Neural cell (in vitro differentiated cells): ENCODE measurements at regions not wholly inside any gene's neighbourhood (a gene's known extent, or its start where the extent isn't known, plus 50 kb on each side); places are given as distances from the start of the nearest gene placed in this dataset.

Experiments
- H2AFZ ChIP-seq: fragments of 200-600, 300-800 bp; sonication (generic), shearing (Covaris generic); 2 replicates; pipeline ENCODE4 v1.6.0; 2014; ENCODE audit warnings: low read depth, mild to moderate bottlenecking, antibody characterized with exemption, low read length, moderate library complexity
- H3F3A ChIP-seq: fragments of 200-600 bp; shearing (Covaris generic); 2 replicates; pipeline ENCODE4 v1.6.1; 2016; ENCODE audit warnings: mild to moderate bottlenecking, moderate library complexity, mixed read lengths, antibody characterized with exemption, low read length; ENCODE audit not compliant: insufficient read depth, poor library complexity, severe bottlenecking
- H3K27ac ChIP-seq: fragments of 200-600, 300-800 bp; sonication (generic), shearing (Covaris generic); 2 replicates; pipeline ENCODE4 v1.5.1; 2014; ENCODE audit warnings: mild to moderate bottlenecking, low read length, moderate library complexity
- H3K27me3 ChIP-seq: fragments of 300-800, 200-600 bp; sonication (generic), shearing (Covaris generic); 2 replicates; pipeline ENCODE4 v1.6.0; 2014; ENCODE audit warnings: mild to moderate bottlenecking, low read depth, low read length, moderate library complexity; ENCODE audit not compliant: insufficient read depth
- H3K36me3 ChIP-seq: fragments of 300-800, 200-600 bp; sonication (generic), shearing (Covaris generic); 2 replicates; pipeline ENCODE4 v1.5.1; 2014; ENCODE audit warnings: mild to moderate bottlenecking, antibody characterized with exemption, low read length, moderate library complexity; ENCODE audit not compliant: insufficient read depth
- H3K4me2 ChIP-seq: fragments of 300-800, 200-600 bp; sonication (generic), shearing (Covaris generic); 2 replicates; pipeline ENCODE4 v1.6.0; 2014; ENCODE audit warnings: mild to moderate bottlenecking, low read length
- H3K4me3 ChIP-seq: fragments of 300-800, 200-600 bp; sonication (generic), shearing (Covaris generic); 2 replicates; pipeline ENCODE4 v1.5.1; 2014; ENCODE audit warnings: mild to moderate bottlenecking, low read length, moderate library complexity
- H3K79me2 ChIP-seq: fragments of 200-600 bp; shearing (Covaris generic); replicated peaks from 2 replicates; pipeline ENCODE4 v1.6.0; 2014; ENCODE audit warnings: mild to moderate bottlenecking, low read length, moderate library complexity; ENCODE audit not compliant: insufficient read depth
- H3K9ac ChIP-seq: fragments of 300-800, 200-600 bp; sonication (generic), shearing (Covaris generic); 2 replicates; pipeline ENCODE4 v1.6.1; 2016; ENCODE audit warnings: mild to moderate bottlenecking, low read length, mixed read lengths
- H3K9me2 ChIP-seq: fragments of 200-600 bp; shearing (Covaris generic); 2 replicates; pipeline ENCODE4 v1.6.1; 2016; ENCODE audit warnings: mild to moderate bottlenecking, low read length, mixed read lengths; ENCODE audit not compliant: insufficient read depth
- H3K9me3 ChIP-seq: fragments of 200-600, 300-800 bp; sonication (generic), shearing (Covaris generic); 2 replicates; pipeline ENCODE4 v1.6.1; 2016; ENCODE audit warnings: mild to moderate bottlenecking, mixed run types, low read length, moderate library complexity, mixed read lengths
- H4K20me1 ChIP-seq: fragments of 200-600 bp; shearing (Covaris generic); 2 replicates; pipeline ENCODE4 v1.6.1; 2016; ENCODE audit warnings: mild to moderate bottlenecking, mixed run types; ENCODE audit not compliant: insufficient read depth
- EP300 ChIP-seq: fragments of 450-650 bp; conservative IDR thresholded peaks from 2 replicates; pipeline ENCODE4 v1.6.1; 2014; ENCODE audit warnings: antibody characterized with exemption, mild to moderate bottlenecking, moderate library complexity; ENCODE audit not compliant: poor library complexity, severe bottlenecking
- EZH2 ChIP-seq: fragments of 200-600, 300-800 bp; shearing (Covaris generic), sonication (generic); IDR thresholded peaks from 2 replicates; pipeline ENCODE4 v1.6.1; 2014; ENCODE audit warnings: antibody characterized with exemption, low read length, borderline replicate concordance, mild to moderate bottlenecking; ENCODE audit not compliant: insufficient read depth, poor library complexity, severe bottlenecking
- MXI1 ChIP-seq: fragments of 450-650 bp; conservative IDR thresholded peaks from 2 replicates; pipeline ENCODE4 v1.6.1; 2014; ENCODE audit warnings: antibody characterized with exemption, mild to moderate bottlenecking; ENCODE audit not compliant: poor library complexity, severe bottlenecking
- POLR2AphosphoS5 ChIP-seq: IDR thresholded peaks from 2 replicates; pipeline ENCODE4 v1.6.1; 2012
- RAD21 ChIP-seq: fragments of 450-650 bp; conservative IDR thresholded peaks from 2 replicates; pipeline ENCODE4 v1.6.1; 2014; ENCODE audit warnings: antibody characterized with exemption, mild to moderate bottlenecking, moderate library complexity
- SMC3 ChIP-seq: fragments of 450-650 bp; conservative IDR thresholded peaks from 2 replicates; pipeline ENCODE4 v1.6.1; 2014; ENCODE audit warnings: antibody characterized with exemption, mild to moderate bottlenecking, moderate library complexity; ENCODE audit not compliant: poor library complexity
- TAF1 ChIP-seq: IDR thresholded peaks from 2 replicates; pipeline ENCODE4 v1.6.1; 2012; ENCODE audit warnings: low read depth
- TF ChIP-seq, protein P1 (sequence below): IDR thresholded peaks from 2 replicates; pipeline ENCODE4 v1.6.1; 2012; ENCODE audit warnings: borderline replicate concordance
- TF ChIP-seq, protein P2 (sequence below): fragments of 450-650 bp; IDR thresholded peaks from 2 replicates; pipeline ENCODE4 v1.5.1; 2014; ENCODE audit warnings: antibody characterized with exemption, mild to moderate bottlenecking, moderate library complexity; ENCODE audit not compliant: poor library complexity, severe bottlenecking

DNA sequence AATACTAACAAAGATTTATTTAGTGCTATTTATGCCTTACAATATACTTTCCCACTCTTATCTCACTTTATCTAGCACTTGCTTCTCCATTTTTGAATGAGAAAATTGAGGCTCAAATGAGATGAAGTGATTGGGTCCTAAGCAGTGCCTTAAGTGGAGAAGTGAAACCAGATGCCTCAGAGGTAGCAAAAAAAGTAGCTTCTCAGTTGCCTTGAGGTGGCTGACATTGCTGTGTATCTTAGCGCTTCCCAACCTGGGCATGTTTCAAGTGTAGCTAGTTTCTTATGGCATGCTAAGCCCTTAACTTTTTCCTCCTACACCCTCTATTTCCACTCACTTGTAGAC is 390.4 kb downstream of the OMA1 start:
- Histone ChIP-seq H3K9ac (no peak overlapping the region), H3K9me3 (no peaks in the 10 kb centered on the region), H3K27me3 (no peaks in the 10 kb centered on the region), H3K36me3 (no peaks in the 10 kb centered on the region), H2AFZ (no peak overlapping the region), H3K4me2 (no peak overlapping the region), H3K27ac (no peak overlapping the region), H3K79me2 (no peaks in the 10 kb centered on the region), H4K20me1 (no peaks in the 10 kb centered on the region), H3K9me2 (no peaks in the 10 kb centered on the region), H3F3A (no peaks in the 10 kb centered on the region), H3K4me3 (no peak overlapping the region)
- no peak for TF ChIP-seq EZH2
- TF ChIP-seq EP300, result no peak
- TF ChIP-seq, protein P1, sequence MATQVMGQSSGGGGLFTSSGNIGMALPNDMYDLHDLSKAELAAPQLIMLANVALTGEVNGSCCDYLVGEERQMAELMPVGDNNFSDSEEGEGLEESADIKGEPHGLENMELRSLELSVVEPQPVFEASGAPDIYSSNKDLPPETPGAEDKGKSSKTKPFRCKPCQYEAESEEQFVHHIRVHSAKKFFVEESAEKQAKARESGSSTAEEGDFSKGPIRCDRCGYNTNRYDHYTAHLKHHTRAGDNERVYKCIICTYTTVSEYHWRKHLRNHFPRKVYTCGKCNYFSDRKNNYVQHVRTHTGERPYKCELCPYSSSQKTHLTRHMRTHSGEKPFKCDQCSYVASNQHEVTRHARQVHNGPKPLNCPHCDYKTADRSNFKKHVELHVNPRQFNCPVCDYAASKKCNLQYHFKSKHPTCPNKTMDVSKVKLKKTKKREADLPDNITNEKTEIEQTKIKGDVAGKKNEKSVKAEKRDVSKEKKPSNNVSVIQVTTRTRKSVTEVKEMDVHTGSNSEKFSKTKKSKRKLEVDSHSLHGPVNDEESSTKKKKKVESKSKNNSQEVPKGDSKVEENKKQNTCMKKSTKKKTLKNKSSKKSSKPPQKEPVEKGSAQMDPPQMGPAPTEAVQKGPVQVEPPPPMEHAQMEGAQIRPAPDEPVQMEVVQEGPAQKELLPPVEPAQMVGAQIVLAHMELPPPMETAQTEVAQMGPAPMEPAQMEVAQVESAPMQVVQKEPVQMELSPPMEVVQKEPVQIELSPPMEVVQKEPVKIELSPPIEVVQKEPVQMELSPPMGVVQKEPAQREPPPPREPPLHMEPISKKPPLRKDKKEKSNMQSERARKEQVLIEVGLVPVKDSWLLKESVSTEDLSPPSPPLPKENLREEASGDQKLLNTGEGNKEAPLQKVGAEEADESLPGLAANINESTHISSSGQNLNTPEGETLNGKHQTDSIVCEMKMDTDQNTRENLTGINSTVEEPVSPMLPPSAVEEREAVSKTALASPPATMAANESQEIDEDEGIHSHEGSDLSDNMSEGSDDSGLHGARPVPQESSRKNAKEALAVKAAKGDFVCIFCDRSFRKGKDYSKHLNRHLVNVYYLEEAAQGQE, result no peak
- no peak for TF ChIP-seq POLR2AphosphoS5
- no peak for TF ChIP-seq SMC3

DNA sequence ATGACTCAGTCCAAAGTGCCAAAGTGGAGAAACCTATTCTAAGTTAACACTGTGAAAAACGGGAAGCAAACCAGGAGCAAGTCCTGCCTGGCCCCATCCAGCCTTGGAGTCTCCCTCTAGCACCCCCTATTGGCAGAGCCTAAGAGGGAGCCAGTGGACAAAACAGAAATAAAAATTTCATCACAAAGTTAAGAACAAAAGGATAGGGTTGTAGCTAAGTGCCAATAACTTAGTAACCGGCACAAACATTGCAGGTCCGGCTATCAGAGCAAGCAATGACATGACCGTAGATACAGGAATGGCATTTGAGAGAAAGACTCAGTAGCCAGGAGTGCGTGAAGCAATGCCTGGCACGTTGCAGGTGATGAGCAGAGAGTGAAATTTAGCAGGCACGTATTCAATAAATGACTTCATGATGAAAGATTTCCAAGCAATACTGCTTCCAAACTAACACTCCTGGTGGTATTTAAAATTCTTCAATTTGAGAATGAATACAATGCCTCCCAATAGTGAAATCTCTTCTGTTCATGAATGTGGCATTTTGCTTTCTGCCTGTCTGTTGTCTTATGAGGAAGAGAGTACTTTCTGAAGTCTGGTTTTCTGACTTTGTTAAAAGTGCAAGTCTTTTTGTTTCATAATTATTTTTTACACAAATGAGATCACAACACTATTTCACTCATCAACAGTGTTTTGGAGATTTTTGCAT is 391.0 kb downstream of the OMA1 start:
- Histone ChIP-seq H3K4me2 (no peak overlapping the region), H3K4me3 (no peak overlapping the region), H3K9ac (no peak overlapping the region), H3K36me3 (no peaks in the 10 kb centered on the region), H3K9me2 (no peaks in the 10 kb centered on the region), H3K27me3 (no peaks in the 10 kb centered on the region), H3K9me3 (no peaks in the 10 kb centered on the region), H4K20me1 (no peaks in the 10 kb centered on the region), H3F3A (no peaks in the 10 kb centered on the region), H2AFZ (no peak overlapping the region), H3K79me2 (no peaks in the 10 kb centered on the region), H3K27ac (no peak overlapping the region)
- TF ChIP-seq EZH2 (no peak), RAD21 (no peak), MXI1 (no peak), TAF1 (no peak)

GRCh38 chr1:58154256-58154655 is 392.3 kb downstream of the OMA1 start:
- H3K9me3 ChIP-seq, result no peaks in the 10 kb centered on the region

More at GRCh38 chr1:58154256-58154655, 392.3 kb downstream of the OMA1 start:
- no peaks in the 10 kb centered on the region for H3K79me2 ChIP-seq
- no peaks in the 10 kb centered on the region for H3F3A ChIP-seq
- H2AFZ ChIP-seq, result no peak overlapping the region
- H4K20me1 ChIP-seq, result no peaks in the 10 kb centered on the region
- no peaks in the 10 kb centered on the region for H3K9me2 ChIP-seq
- no peaks in the 10 kb centered on the region for H3K27me3 ChIP-seq
- H3K36me3 ChIP-seq, result no peaks in the 10 kb centered on the region
- TF ChIP-seq POLR2AphosphoS5 (no peak), MXI1 (no peak), TAF1 (no peak), EZH2 (no peak), RAD21 (no peak), EP300 (no peak), SMC3 (no peak)
- TF ChIP-seq, protein P1, result no peak
- TF ChIP-seq, protein P2, sequence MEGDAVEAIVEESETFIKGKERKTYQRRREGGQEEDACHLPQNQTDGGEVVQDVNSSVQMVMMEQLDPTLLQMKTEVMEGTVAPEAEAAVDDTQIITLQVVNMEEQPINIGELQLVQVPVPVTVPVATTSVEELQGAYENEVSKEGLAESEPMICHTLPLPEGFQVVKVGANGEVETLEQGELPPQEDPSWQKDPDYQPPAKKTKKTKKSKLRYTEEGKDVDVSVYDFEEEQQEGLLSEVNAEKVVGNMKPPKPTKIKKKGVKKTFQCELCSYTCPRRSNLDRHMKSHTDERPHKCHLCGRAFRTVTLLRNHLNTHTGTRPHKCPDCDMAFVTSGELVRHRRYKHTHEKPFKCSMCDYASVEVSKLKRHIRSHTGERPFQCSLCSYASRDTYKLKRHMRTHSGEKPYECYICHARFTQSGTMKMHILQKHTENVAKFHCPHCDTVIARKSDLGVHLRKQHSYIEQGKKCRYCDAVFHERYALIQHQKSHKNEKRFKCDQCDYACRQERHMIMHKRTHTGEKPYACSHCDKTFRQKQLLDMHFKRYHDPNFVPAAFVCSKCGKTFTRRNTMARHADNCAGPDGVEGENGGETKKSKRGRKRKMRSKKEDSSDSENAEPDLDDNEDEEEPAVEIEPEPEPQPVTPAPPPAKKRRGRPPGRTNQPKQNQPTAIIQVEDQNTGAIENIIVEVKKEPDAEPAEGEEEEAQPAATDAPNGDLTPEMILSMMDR, result no peak
- no peak overlapping the region for H3K4me3 ChIP-seq
- H3K4me2 ChIP-seq, result no peak overlapping the region
- H3K27ac ChIP-seq, result no peak overlapping the region
- no peak overlapping the region for H3K9ac ChIP-seq
